ENCODE measurements at regions not wholly inside any gene's neighbourhood (a gene's known extent, or its start where the extent isn't known, plus 50 kb on each side); places are given as distances from the start of the nearest gene placed in this dataset.

- Mint-ChIP-seq H3K4me3 (no peak overlapping the region), H3K27me3 (ENCODE audit: low read depth) (no peaks in the 10 kb centered on the region), H3K4me1 (no peaks in the 10 kb centered on the region), H3K27ac (no peak overlapping the region), H3K36me3 (ENCODE audit: low read depth) (no peaks in the 10 kb centered on the region), H3K9me3 (no peaks in the 10 kb centered on the region)
- TF ChIP-seq, protein P1, sequence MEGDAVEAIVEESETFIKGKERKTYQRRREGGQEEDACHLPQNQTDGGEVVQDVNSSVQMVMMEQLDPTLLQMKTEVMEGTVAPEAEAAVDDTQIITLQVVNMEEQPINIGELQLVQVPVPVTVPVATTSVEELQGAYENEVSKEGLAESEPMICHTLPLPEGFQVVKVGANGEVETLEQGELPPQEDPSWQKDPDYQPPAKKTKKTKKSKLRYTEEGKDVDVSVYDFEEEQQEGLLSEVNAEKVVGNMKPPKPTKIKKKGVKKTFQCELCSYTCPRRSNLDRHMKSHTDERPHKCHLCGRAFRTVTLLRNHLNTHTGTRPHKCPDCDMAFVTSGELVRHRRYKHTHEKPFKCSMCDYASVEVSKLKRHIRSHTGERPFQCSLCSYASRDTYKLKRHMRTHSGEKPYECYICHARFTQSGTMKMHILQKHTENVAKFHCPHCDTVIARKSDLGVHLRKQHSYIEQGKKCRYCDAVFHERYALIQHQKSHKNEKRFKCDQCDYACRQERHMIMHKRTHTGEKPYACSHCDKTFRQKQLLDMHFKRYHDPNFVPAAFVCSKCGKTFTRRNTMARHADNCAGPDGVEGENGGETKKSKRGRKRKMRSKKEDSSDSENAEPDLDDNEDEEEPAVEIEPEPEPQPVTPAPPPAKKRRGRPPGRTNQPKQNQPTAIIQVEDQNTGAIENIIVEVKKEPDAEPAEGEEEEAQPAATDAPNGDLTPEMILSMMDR (IDR thresholded peaks at IDR 0.05; ENCODE audit: unreplicated experiment in 3 of 3): no peak
These were observed 1582.3 kb upstream of the TMEFF2 start for GRCh38 chr2:193776988-193777387.

GRCh38 chr2:193774166-193774565 is 1579.4 kb upstream of the TMEFF2 start:
- H3K4me3 Mint-ChIP-seq: no peak overlapping the region
- H3K9me3 Mint-ChIP-seq: no peaks in the 10 kb centered on the region
- TF ChIP-seq, protein P1 (IDR thresholded peaks at IDR 0.05; ENCODE audit: unreplicated experiment in 3 of 3): no peak
- no peaks in the 10 kb centered on the region for H3K4me1 Mint-ChIP-seq
- H3K27me3 Mint-ChIP-seq (ENCODE audit: low read depth): no peaks in the 10 kb centered on the region
- H3K36me3 Mint-ChIP-seq (ENCODE audit: low read depth): no peaks in the 10 kb centered on the region
- H3K27ac Mint-ChIP-seq: no peak overlapping the region

- Mint-ChIP-seq H3K4me3 (no peak overlapping the region), H3K9me3 (no peaks in the 10 kb centered on the region), H3K27me3 (ENCODE audit: low read depth) (no peaks in the 10 kb centered on the region), H3K36me3 (ENCODE audit: low read depth) (no peaks in the 10 kb centered on the region), H3K27ac (no peak overlapping the region), H3K4me1 (no peaks in the 10 kb centered on the region)
- TF ChIP-seq, protein P1 (IDR thresholded peaks at IDR 0.05; ENCODE audit: unreplicated experiment in 3 of 3): no peak
These were observed 1556.6 kb upstream of the TMEFF2 start for GRCh38 chr2:193751299-193751698.

GRCh38 chr2:193749485-193749884 is 1554.8 kb upstream of the TMEFF2 start:
- peaks cover 4% of the 10 kb centered on the region for H3K9me3 Mint-ChIP-seq
- TF ChIP-seq, protein P1 (IDR thresholded peaks at IDR 0.05; ENCODE audit: unreplicated experiment in 3 of 3): no peak

DNA sequence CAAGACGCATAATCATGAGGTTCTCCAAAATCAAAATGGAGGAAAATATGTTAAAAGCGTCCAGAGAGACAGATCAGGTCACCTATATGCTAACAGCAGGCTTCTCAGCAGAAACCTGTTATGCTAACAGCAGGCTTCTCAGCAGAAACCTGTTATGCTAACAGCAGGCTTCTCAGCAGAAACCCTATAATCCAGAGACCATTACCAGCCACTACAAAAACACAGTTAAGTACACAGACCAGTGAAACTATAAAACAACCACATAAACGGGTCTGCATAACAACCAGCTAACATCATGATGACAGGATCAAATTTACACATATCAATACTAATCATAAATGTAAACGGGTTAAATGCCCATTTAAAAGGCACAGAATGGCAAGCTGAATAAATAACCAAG is 1548.4 kb upstream of the TMEFF2 start:
- Mint-ChIP-seq H3K4me3 (no peak overlapping the region), H3K36me3 (ENCODE audit: low read depth) (no peaks in the 10 kb centered on the region), H3K9me3 (peaks cover 7% of the 10 kb centered on the region), H3K27ac (no peak overlapping the region), H3K4me1 (no peaks in the 10 kb centered on the region), H3K27me3 (ENCODE audit: low read depth) (no peaks in the 10 kb centered on the region)
- TF ChIP-seq, protein P1 (IDR thresholded peaks at IDR 0.05; ENCODE audit: unreplicated experiment in 3 of 3): no peak

More at GRCh38 chr2:193749485-193749884, 1554.8 kb upstream of the TMEFF2 start:
- no peak overlapping the region for H3K4me3 Mint-ChIP-seq
- H3K36me3 Mint-ChIP-seq (ENCODE audit: low read depth): no peaks in the 10 kb centered on the region
- H3K27ac Mint-ChIP-seq: no peak overlapping the region
- H3K4me1 Mint-ChIP-seq: no peaks in the 10 kb centered on the region
- no peaks in the 10 kb centered on the region for H3K27me3 Mint-ChIP-seq (ENCODE audit: low read depth)

- no peaks in the 10 kb centered on the region for H3K9me3 Mint-ChIP-seq
- no peaks in the 10 kb centered on the region for H3K27me3 Mint-ChIP-seq (ENCODE audit: low read depth)
- H3K4me3 Mint-ChIP-seq: no peak overlapping the region
- H3K4me1 Mint-ChIP-seq: no peaks in the 10 kb centered on the region
- no peaks in the 10 kb centered on the region for H3K36me3 Mint-ChIP-seq (ENCODE audit: low read depth)
- TF ChIP-seq, protein P1 (IDR thresholded peaks at IDR 0.05; ENCODE audit: unreplicated experiment in 3 of 3): no peak
- no peak overlapping the region for H3K27ac Mint-ChIP-seq
These were observed 1544.2 kb upstream of the TMEFF2 start for GRCh38 chr2:193738892-193739291.
